ENCODE measurements at regions not wholly inside any gene's neighbourhood (a gene's known extent, or its start where the extent isn't known, plus 50 kb on each side); places are given as distances from the start of the nearest gene placed in this dataset.

GRCh38 chr3:106877627-106878026 is 499.6 kb upstream of the CCDC54 start:
- no peak for DNase-seq (ENCODE audit: low read depth in 2 of 2)

- no peak for DNase-seq (ENCODE audit: low read depth in 2 of 2)
These were observed 497.0 kb upstream of the CCDC54 start for GRCh38 chr3:106880206-106880605.

GRCh38 chr3:106881186-106881585 is 496.1 kb upstream of the CCDC54 start:
- DNase-seq (ENCODE audit: low read depth in 2 of 2), result no peak

- no peak for DNase-seq (ENCODE audit: low read depth in 2 of 2)
These were observed 494.9 kb upstream of the CCDC54 start for GRCh38 chr3:106882297-106882696.

GRCh38 chr3:106906074-106906473 is 471.2 kb upstream of the CCDC54 start:
- no peak for DNase-seq (ENCODE audit: low read depth in 2 of 2)

- DNase-seq (ENCODE audit: low read depth in 2 of 2), result no peak
These were observed 468.9 kb upstream of the CCDC54 start for GRCh38 chr3:106908181-106908938.

GRCh38 chr3:106913111-106913698 is 464.0 kb upstream of the CCDC54 start:
- DNase-seq (ENCODE audit: low read depth in 2 of 2), result no peak

GRCh38 chr3:106913966-106914365 is 463.3 kb upstream of the CCDC54 start:
- no peak for DNase-seq (ENCODE audit: low read depth in 2 of 2)

- DNase-seq (ENCODE audit: low read depth in 2 of 2), result no peak
These were observed 456.6 kb upstream of the CCDC54 start for GRCh38 chr3:106920609-106921008.

GRCh38 chr3:106929081-106929480 is 448.2 kb upstream of the CCDC54 start:
- no peak for DNase-seq (ENCODE audit: low read depth in 2 of 2)

GRCh38 chr3:106930086-106930485 is 447.2 kb upstream of the CCDC54 start:
- DNase-seq (ENCODE audit: low read depth in 2 of 2), result no peak

GRCh38 chr3:106931904-106932303 is 445.3 kb upstream of the CCDC54 start:
- no peak for DNase-seq (ENCODE audit: low read depth in 2 of 2)

- DNase-seq (ENCODE audit: low read depth in 2 of 2), result no peak
These were observed 440.9 kb upstream of the CCDC54 start for GRCh38 chr3:106936337-106936736.

GRCh38 chr3:106942051-106942450 is 435.2 kb upstream of the CCDC54 start:
- no peak for DNase-seq (ENCODE audit: low read depth in 2 of 2)

GRCh38 chr3:106943071-106943470 is 434.2 kb upstream of the CCDC54 start:
- no peak for DNase-seq (ENCODE audit: low read depth in 2 of 2)

- DNase-seq (ENCODE audit: low read depth in 2 of 2), result no peak
These were observed 431.8 kb upstream of the CCDC54 start for GRCh38 chr3:106945435-106945834.

- no peak for DNase-seq (ENCODE audit: low read depth in 2 of 2)
These were observed 430.4 kb upstream of the CCDC54 start for GRCh38 chr3:106946866-106947265.

- no peak for DNase-seq (ENCODE audit: low read depth in 2 of 2)
These were observed 420.2 kb upstream of the CCDC54 start for GRCh38 chr3:106957029-106957428.

- DNase-seq (ENCODE audit: low read depth in 2 of 2), result no peak
These were observed 414.2 kb upstream of the CCDC54 start for GRCh38 chr3:106962993-106963392.

GRCh38 chr3:106963442-106963841 is 413.8 kb upstream of the CCDC54 start:
- no peak for DNase-seq (ENCODE audit: low read depth in 2 of 2)

- DNase-seq (ENCODE audit: low read depth in 2 of 2), result no peak
These were observed 411.9 kb upstream of the CCDC54 start for GRCh38 chr3:106965307-106965706.

- DNase-seq (ENCODE audit: low read depth in 2 of 2), result no peak
These were observed 407.6 kb upstream of the CCDC54 start for GRCh38 chr3:106969596-106969995.

- no peak for DNase-seq (ENCODE audit: low read depth in 2 of 2)
These were observed 395.8 kb upstream of the CCDC54 start for GRCh38 chr3:106981392-106981791.

GRCh38 chr3:106985721-106986120 is 391.5 kb upstream of the CCDC54 start:
- DNase-seq (ENCODE audit: low read depth in 2 of 2), result no peak
